ENCODE measurements at regions not wholly inside any gene's neighbourhood (a gene's known extent, or its start where the extent isn't known, plus 50 kb on each side); places are given as distances from the start of the nearest gene placed in this dataset.

GRCh38 chr2:41924024-41924423, 123.8 kb upstream of the PKDCC start:
- no peaks in the 10 kb centered on the region for H3K36me3 ChIP-seq (replicated peaks in 1 of 2; ENCODE audit: control insufficient read depth in 2 of 2, insufficient read depth in 2 of 2, low read length in 2 of 2)
- no CpG with 5 or more reads among the region's 5 CpGs for WGBS, 2 donors (ENCODE audit: extremely low coverage in 2 of 2, insufficient read length in 2 of 2, insufficient replicate concordance in 1 of 2)
- H3K27ac ChIP-seq (replicated peaks; ENCODE audit: low read length): no peak overlapping the region

GRCh38 chr2:41924709-41925408, 123.0 kb upstream of the PKDCC start:
- H2AFZ ChIP-seq (ENCODE audit: low read length): no peak overlapping the region
- H4K91ac ChIP-seq (ENCODE audit: low read depth, low read length, poor library complexity): no peak overlapping the region
- H3K9ac ChIP-seq (ENCODE audit: low read depth, low read length, poor library complexity): no peak overlapping the region
- no peak overlapping the region for H2BK120ac ChIP-seq (ENCODE audit: low read depth, low read length)
- no peaks in the 10 kb centered on the region for H3K27me3 ChIP-seq (ENCODE audit: control insufficient read depth in 3 of 3, insufficient read depth in 3 of 3, low read depth in 1 of 3, low read length in 3 of 3)
- H3K4me3 ChIP-seq (ENCODE audit: low read length in 2 of 2): no peak overlapping the region
- no peak for DNase-seq (ENCODE audit: low spot score)
- H3K9me3 ChIP-seq (replicated peaks in 1 of 2; ENCODE audit: control insufficient read depth in 2 of 2, insufficient read depth in 1 of 2, low read depth in 1 of 2, low read length in 2 of 2): peaks cover 0 to 2% of the 10 kb centered on the region in 2 donors
- H2BK15ac ChIP-seq (ENCODE audit: low read length): no peak overlapping the region
- no peak overlapping the region for H3K14ac ChIP-seq (ENCODE audit: low read length)
- H3K79me1 ChIP-seq (ENCODE audit: low read depth, low read length): no peaks in the 10 kb centered on the region
- no peak overlapping the region for H3K27ac ChIP-seq (replicated peaks; ENCODE audit: low read length)
- peaks cover 0 to 7% of the 10 kb centered on the region in 2 donors for H3K4me1 ChIP-seq (ENCODE audit: control insufficient read depth in 2 of 2, insufficient read depth in 1 of 2, low read depth in 1 of 2, low read length in 2 of 2)
- H3K36me3 ChIP-seq (replicated peaks in 1 of 2; ENCODE audit: control insufficient read depth in 2 of 2, insufficient read depth in 2 of 2, low read length in 2 of 2): no peaks in the 10 kb centered on the region
- no CpG with 5 or more reads among the region's 4 CpGs for WGBS, 2 donors (ENCODE audit: extremely low coverage in 2 of 2, insufficient read length in 2 of 2, insufficient replicate concordance in 1 of 2)
- no peak overlapping the region for H3K4me2 ChIP-seq (ENCODE audit: insufficient read depth, low read length, poor library complexity, severe bottlenecking)
- H3K23ac ChIP-seq (ENCODE audit: low read depth, low read length, poor library complexity): no peak overlapping the region
- H2BK5ac ChIP-seq (ENCODE audit: low read length): no peak overlapping the region
- no peak overlapping the region for H3K18ac ChIP-seq (ENCODE audit: low read length)
- H2BK12ac ChIP-seq (ENCODE audit: low read length): no peak overlapping the region
- no peak overlapping the region for H4K8ac ChIP-seq (ENCODE audit: low read depth, low read length)
- H2AK5ac ChIP-seq (ENCODE audit: low read depth, low read length): no peak overlapping the region
- no peak overlapping the region for H3K4ac ChIP-seq (ENCODE audit: low read length)

More at GRCh38 chr2:41924024-41924423, 123.8 kb upstream of the PKDCC start:
- no peaks in the 10 kb centered on the region for H3K79me1 ChIP-seq (ENCODE audit: low read depth, low read length)
- H4K91ac ChIP-seq (ENCODE audit: low read depth, low read length, poor library complexity): no peak overlapping the region
- no peak overlapping the region for H3K14ac ChIP-seq (ENCODE audit: low read length)
- no peak overlapping the region for H2BK15ac ChIP-seq (ENCODE audit: low read length)
- no peak overlapping the region for H2BK120ac ChIP-seq (ENCODE audit: low read depth, low read length)
- peaks cover 0 to 3% of the 10 kb centered on the region in 2 donors for H3K9me3 ChIP-seq (replicated peaks in 1 of 2; ENCODE audit: control insufficient read depth in 2 of 2, insufficient read depth in 1 of 2, low read depth in 1 of 2, low read length in 2 of 2)
- H2BK12ac ChIP-seq (ENCODE audit: low read length): no peak overlapping the region
- H3K27me3 ChIP-seq (ENCODE audit: control insufficient read depth in 3 of 3, insufficient read depth in 3 of 3, low read depth in 1 of 3, low read length in 3 of 3): no peaks in the 10 kb centered on the region
- no peak overlapping the region for H3K4me3 ChIP-seq (ENCODE audit: low read length in 2 of 2)
- H3K18ac ChIP-seq (ENCODE audit: low read length): no peak overlapping the region
- no peak overlapping the region for H2AK5ac ChIP-seq (ENCODE audit: low read depth, low read length)
- no peak overlapping the region for H3K4ac ChIP-seq (ENCODE audit: low read length)
- H3K23ac ChIP-seq (ENCODE audit: low read depth, low read length, poor library complexity): no peak overlapping the region
- H3K4me1 ChIP-seq (ENCODE audit: control insufficient read depth in 2 of 2, insufficient read depth in 1 of 2, low read depth in 1 of 2, low read length in 2 of 2): peaks cover 0 to 7% of the 10 kb centered on the region in 2 donors
- H2AFZ ChIP-seq (ENCODE audit: low read length): no peak overlapping the region
- no peak overlapping the region for H3K9ac ChIP-seq (ENCODE audit: low read depth, low read length, poor library complexity)
- DNase-seq (ENCODE audit: low spot score): no peak
- H3K4me2 ChIP-seq (ENCODE audit: insufficient read depth, low read length, poor library complexity, severe bottlenecking): no peak overlapping the region
- H2BK5ac ChIP-seq (ENCODE audit: low read length): no peak overlapping the region
- no peak overlapping the region for H4K8ac ChIP-seq (ENCODE audit: low read depth, low read length)

- H3K14ac ChIP-seq (ENCODE audit: low read length): no peak overlapping the region
- H2AFZ ChIP-seq (ENCODE audit: low read length): no peak overlapping the region
- H2BK15ac ChIP-seq (ENCODE audit: low read length): no peak overlapping the region
- no peak overlapping the region for H3K9ac ChIP-seq (ENCODE audit: low read depth, low read length, poor library complexity)
- H3K4me2 ChIP-seq (ENCODE audit: insufficient read depth, low read length, poor library complexity, severe bottlenecking): no peak overlapping the region
- no peaks in the 10 kb centered on the region for H3K36me3 ChIP-seq (replicated peaks in 1 of 2; ENCODE audit: control insufficient read depth in 2 of 2, insufficient read depth in 2 of 2, low read length in 2 of 2)
- DNase-seq (ENCODE audit: low spot score): no peak
- no peak overlapping the region for H3K4me3 ChIP-seq (ENCODE audit: low read length in 2 of 2)
- peaks cover 0 to 7% of the 10 kb centered on the region in 2 donors for H3K4me1 ChIP-seq (ENCODE audit: control insufficient read depth in 2 of 2, insufficient read depth in 1 of 2, low read depth in 1 of 2, low read length in 2 of 2)
- no peak overlapping the region for H2BK12ac ChIP-seq (ENCODE audit: low read length)
- no peak overlapping the region for H3K27ac ChIP-seq (replicated peaks; ENCODE audit: low read length)
- H4K91ac ChIP-seq (ENCODE audit: low read depth, low read length, poor library complexity): no peak overlapping the region
- peaks cover 0 to 2% of the 10 kb centered on the region in 2 donors for H3K9me3 ChIP-seq (replicated peaks in 1 of 2; ENCODE audit: control insufficient read depth in 2 of 2, insufficient read depth in 1 of 2, low read depth in 1 of 2, low read length in 2 of 2)
- no peaks in the 10 kb centered on the region for H3K79me1 ChIP-seq (ENCODE audit: low read depth, low read length)
- no peak overlapping the region for H2BK5ac ChIP-seq (ENCODE audit: low read length)
- no peak overlapping the region for H4K8ac ChIP-seq (ENCODE audit: low read depth, low read length)
- H3K18ac ChIP-seq (ENCODE audit: low read length): peak overlapping the region; percentile 72
- WGBS, 2 donors (ENCODE audit: extremely low coverage in 2 of 2, insufficient read length in 2 of 2, insufficient replicate concordance in 1 of 2): no CpG with 5 or more reads among the region's 2 CpGs
- H3K4ac ChIP-seq (ENCODE audit: low read length): no peak overlapping the region
- no peaks in the 10 kb centered on the region for H3K27me3 ChIP-seq (ENCODE audit: control insufficient read depth in 3 of 3, insufficient read depth in 3 of 3, low read depth in 1 of 3, low read length in 3 of 3)
- H3K23ac ChIP-seq (ENCODE audit: low read depth, low read length, poor library complexity): no peak overlapping the region
- H2BK120ac ChIP-seq (ENCODE audit: low read depth, low read length): no peak overlapping the region
- peak overlapping the region; percentile 4 for H2AK5ac ChIP-seq (ENCODE audit: low read depth, low read length)
Measured at GRCh38 chr2:41925712-41926111, 122.1 kb upstream of the PKDCC start.

- H2AK5ac ChIP-seq (ENCODE audit: low read depth, low read length): no peak overlapping the region
- no CpG with 5 or more reads among the region's 8 CpGs for WGBS, 2 donors (ENCODE audit: extremely low coverage in 2 of 2, insufficient read length in 2 of 2, insufficient replicate concordance in 1 of 2)
- H2AFZ ChIP-seq (ENCODE audit: low read length): no peak overlapping the region
- no peak overlapping the region for H3K23ac ChIP-seq (ENCODE audit: low read depth, low read length, poor library complexity)
- no peaks in the 10 kb centered on the region for H3K79me1 ChIP-seq (ENCODE audit: low read depth, low read length)
- H3K4me1 ChIP-seq (ENCODE audit: control insufficient read depth in 2 of 2, insufficient read depth in 1 of 2, low read depth in 1 of 2, low read length in 2 of 2): peaks cover 0 to 7% of the 10 kb centered on the region in 2 donors
- H2BK5ac ChIP-seq (ENCODE audit: low read length): no peak overlapping the region
- DNase-seq (ENCODE audit: low spot score): no peak
- peaks cover 0 to 2% of the 10 kb centered on the region in 2 donors for H3K9me3 ChIP-seq (replicated peaks in 1 of 2; ENCODE audit: control insufficient read depth in 2 of 2, insufficient read depth in 1 of 2, low read depth in 1 of 2, low read length in 2 of 2)
- H4K91ac ChIP-seq (ENCODE audit: low read depth, low read length, poor library complexity): no peak overlapping the region
- H3K27ac ChIP-seq (replicated peaks; ENCODE audit: low read length): no peak overlapping the region
- no peaks in the 10 kb centered on the region for H3K27me3 ChIP-seq (ENCODE audit: control insufficient read depth in 3 of 3, insufficient read depth in 3 of 3, low read depth in 1 of 3, low read length in 3 of 3)
- no peak overlapping the region for H3K9ac ChIP-seq (ENCODE audit: low read depth, low read length, poor library complexity)
- H3K4me2 ChIP-seq (ENCODE audit: insufficient read depth, low read length, poor library complexity, severe bottlenecking): no peak overlapping the region
- no peak overlapping the region for H3K4me3 ChIP-seq (ENCODE audit: low read length in 2 of 2)
- H3K14ac ChIP-seq (ENCODE audit: low read length): no peak overlapping the region
- no peak overlapping the region for H4K8ac ChIP-seq (ENCODE audit: low read depth, low read length)
- H3K36me3 ChIP-seq (replicated peaks in 1 of 2; ENCODE audit: control insufficient read depth in 2 of 2, insufficient read depth in 2 of 2, low read length in 2 of 2): no peaks in the 10 kb centered on the region
- H3K4ac ChIP-seq (ENCODE audit: low read length): no peak overlapping the region
- no peak overlapping the region for H2BK120ac ChIP-seq (ENCODE audit: low read depth, low read length)
- peak overlapping the region; percentile 46 for H3K18ac ChIP-seq (ENCODE audit: low read length)
- H2BK15ac ChIP-seq (ENCODE audit: low read length): no peak overlapping the region
- no peak overlapping the region for H2BK12ac ChIP-seq (ENCODE audit: low read length)
Measured at GRCh38 chr2:41926614-41927580, 120.9 kb upstream of the PKDCC start.
